Mesenchymal stem cell (in vitro differentiated cells and primary cell): ENCODE measurements at regions not wholly inside any gene's neighbourhood (a gene's known extent, or its start where the extent isn't known, plus 50 kb on each side); places are given as distances from the start of the nearest gene placed in this dataset.

Experiments
- DNase-seq: peaks from one replicate; pipeline ENCODE4 v3.0.0-alpha.2; 2013
- H2AFZ ChIP-seq: one replicate; pipeline ENCODE4 v1.6.1; 2013; ENCODE audit warnings: low read depth, mild to moderate bottlenecking, control low read depth, inconsistent platforms, low read length, moderate library complexity
- H2AK5ac ChIP-seq: 2 replicates; pipeline ENCODE4 v1.6.1; 2013; ENCODE audit warnings: low read length, moderate library complexity, mild to moderate bottlenecking, inconsistent platforms; ENCODE audit not compliant: severe bottlenecking
- H2BK120ac ChIP-seq: one replicate; pipeline ENCODE4 v1.6.1; 2013; ENCODE audit warnings: low read depth, mild to moderate bottlenecking, inconsistent platforms, low read length, moderate library complexity
- H2BK12ac ChIP-seq, 2 experiments: one replicate each; pipeline ENCODE4 v1.6.1; 2013; ENCODE audit warnings: inconsistent platforms in 2 of 2, low read length in 2 of 2, mild to moderate bottlenecking in 2 of 2, moderate library complexity in 2 of 2, control low read depth in 1 of 2
- H2BK15ac ChIP-seq: one replicate; pipeline ENCODE4 v1.6.1; 2013; ENCODE audit warnings: mild to moderate bottlenecking, low read depth, inconsistent platforms; ENCODE audit not compliant: poor library complexity, severe bottlenecking
- H2BK5ac ChIP-seq: 2 replicates; pipeline ENCODE4 v1.6.1; 2013; ENCODE audit warnings: low read depth, mild to moderate bottlenecking, low read length, control low read depth, inconsistent platforms; ENCODE audit not compliant: poor library complexity, severe bottlenecking
- H3K14ac ChIP-seq, 2 experiments: one replicate each; pipeline ENCODE4 v1.6.1; 2013; ENCODE audit warnings: inconsistent platforms in 2 of 2, low read length in 2 of 2, control low read depth in 1 of 2, mild to moderate bottlenecking in 1 of 2, moderate library complexity in 1 of 2
- H3K18ac ChIP-seq, 2 experiments: one replicate each; pipeline ENCODE4 v1.6.1; 2013; ENCODE audit warnings: inconsistent platforms in 2 of 2, low read length in 2 of 2, control low read depth in 1 of 2, low read depth in 1 of 2, mild to moderate bottlenecking in 1 of 2
- H3K23ac ChIP-seq, 2 experiments: one replicate each; pipeline ENCODE4 v1.6.1; 2013; ENCODE audit warnings: inconsistent platforms in 2 of 2, low read length in 2 of 2, mild to moderate bottlenecking in 2 of 2, moderate library complexity in 2 of 2, control low read depth in 1 of 2
- H3K27ac ChIP-seq: 2 replicates; pipeline ENCODE4 v1.5.1; 2013; ENCODE audit warnings: mild to moderate bottlenecking, moderate library complexity, low read length, control low read depth, inconsistent platforms; ENCODE audit not compliant: poor library complexity, severe bottlenecking
- H3K27me3 ChIP-seq, 2 experiments: 2 replicates each; pipeline versions ENCODE4 v1.6.1 to v1.7.0; 2013; ENCODE audit warnings: low read length in 2 of 2, mild to moderate bottlenecking in 2 of 2, moderate library complexity in 2 of 2, control low read depth in 1 of 2, inconsistent platforms in 1 of 2; ENCODE audit not compliant: control insufficient read depth in 1 of 2, insufficient read depth in 1 of 2
- H3K36me3 ChIP-seq, 2 experiments: 2 replicates each; pipeline versions ENCODE4 v1.6.1 to v1.7.0; 2013; ENCODE audit warnings: low read length in 2 of 2, control low read depth in 1 of 2, inconsistent platforms in 1 of 2, low read depth in 1 of 2, mild to moderate bottlenecking in 1 of 2; ENCODE audit not compliant: insufficient read depth in 2 of 2, control insufficient read depth in 1 of 2
- H3K4ac ChIP-seq, 2 experiments: one replicate each; pipeline ENCODE4 v1.6.1; 2013; ENCODE audit warnings: inconsistent platforms in 2 of 2, low read length in 2 of 2, mild to moderate bottlenecking in 2 of 2, moderate library complexity in 2 of 2, control low read depth in 1 of 2, low read depth in 1 of 2
- H3K4me1 ChIP-seq: 2 replicates; pipeline ENCODE4 v1.6.1; 2013; ENCODE audit warnings: low read depth, low read length, control low read depth; ENCODE audit not compliant: control insufficient read depth, insufficient read depth
- H3K4me2 ChIP-seq: 2 replicates; pipeline ENCODE4 v1.6.1; 2013; ENCODE audit warnings: low read length, mild to moderate bottlenecking, inconsistent platforms; ENCODE audit not compliant: poor library complexity, severe bottlenecking
- H3K4me3 ChIP-seq, 2 experiments: 2 replicates each; pipeline versions ENCODE4 v1.5.1 to v1.7.0; 2013; ENCODE audit warnings: low read length in 2 of 2, mild to moderate bottlenecking in 2 of 2, control low read depth in 1 of 2, low read depth in 1 of 2; ENCODE audit not compliant: insufficient read depth in 1 of 2
- H3K79me1 ChIP-seq: replicated peaks from 2 replicates; pipeline ENCODE4 v1.6.1; 2013; ENCODE audit warnings: mild to moderate bottlenecking, control low read depth, low read length, inconsistent platforms; ENCODE audit not compliant: poor library complexity, severe bottlenecking
- H3K9ac ChIP-seq: 2 replicates; pipeline ENCODE4 v1.7.0; 2013; ENCODE audit warnings: mild to moderate bottlenecking, low read length, moderate library complexity
- H3K9me3 ChIP-seq: 2 replicates; pipeline ENCODE4 v1.7.0; 2013; ENCODE audit warnings: mild to moderate bottlenecking, low read length; ENCODE audit not compliant: control insufficient read depth
- H4K8ac ChIP-seq: one replicate; pipeline ENCODE4 v1.6.1; 2013; ENCODE audit warnings: inconsistent platforms, mild to moderate bottlenecking, low read length, moderate library complexity
- H4K91ac ChIP-seq: one replicate; pipeline ENCODE4 v1.6.1; 2013; ENCODE audit warnings: mild to moderate bottlenecking, low read length, inconsistent platforms
- WGBS: methylation state at CpG from one replicate; pipeline ENCODE4 v1.1.7; 2013; ENCODE audit warnings: mixed read lengths; 5-methylcytosine and 5-hydroxymethylcytosine counted together

- no peak overlapping the region for H2BK15ac ChIP-seq
These were observed 126.3 kb upstream of the SEC61G start for GRCh38 chr7:54885285-54885684.

DNA sequence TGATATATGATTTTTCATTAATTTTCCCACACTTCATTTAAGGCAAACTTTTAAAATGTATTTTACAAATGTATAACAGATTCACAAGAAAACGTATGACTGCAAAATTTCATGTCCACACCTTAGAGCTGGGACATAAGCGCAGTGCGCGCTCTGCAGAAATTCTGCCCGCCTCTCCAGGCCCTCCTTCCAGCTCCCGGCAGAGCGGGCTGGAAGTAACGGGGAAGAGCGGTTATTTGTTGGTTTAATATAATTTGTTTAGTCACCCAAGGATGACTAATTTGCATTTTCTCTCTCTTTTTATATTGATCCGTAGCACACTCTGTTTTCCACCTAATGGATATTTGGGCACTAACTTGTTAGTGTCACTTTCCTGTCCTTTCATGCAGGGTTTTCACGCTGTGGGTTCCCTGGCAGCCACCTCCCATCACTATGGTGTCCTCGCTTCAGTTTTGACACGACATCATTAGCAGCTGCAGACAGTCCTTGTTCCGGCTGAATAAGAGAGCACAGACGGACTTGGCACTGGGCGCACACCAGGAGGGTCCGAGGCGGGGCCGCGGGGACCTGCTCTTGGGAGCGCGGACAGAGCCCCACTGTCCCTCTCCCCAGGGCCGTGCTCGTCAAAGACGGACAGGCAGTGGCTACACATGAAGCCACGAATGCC is 129.2 kb upstream of the SEC61G start:
- Histone ChIP-seq H2BK15ac (no peak overlapping the region), H4K8ac (peak overlapping the region; percentile 52), H3K9me3 (no peaks in the 10 kb centered on the region), H2BK5ac (peak overlapping the region; percentile 19), H3K18ac (peak overlapping the region; percentile 54 to 67), H2BK12ac (peak overlapping the region in 1 of 2 experiments; percentile 70), H3K36me3 (no peaks in the 10 kb centered on the region), H3K23ac (no peak overlapping the region), H4K91ac (no peak overlapping the region), H3K4me3 (peak overlapping the region; percentile 48 to 77), H3K4ac (no peak overlapping the region), H2AFZ (peak overlapping the region; percentile 33), H3K4me2 (peak overlapping the region; percentile 62), H3K27ac (no peak overlapping the region), H2BK120ac (no peak overlapping the region), H3K4me1 (peaks cover 8% of the 10 kb centered on the region), H3K79me1 (no peaks in the 10 kb centered on the region), H3K27me3 (no peaks in the 10 kb centered on the region), H2AK5ac (no peak overlapping the region), H3K9ac (peak overlapping the region; percentile 73), H3K14ac (peak overlapping the region in 1 of 2 experiments; percentile 92)
- WGBS, result 31% methylated on average over 22 of the region's 26 CpGs
- DNase-seq, result peak; percentile 12

More at GRCh38 chr7:54885285-54885684, 126.3 kb upstream of the SEC61G start:
- H3K27me3 ChIP-seq, result no peaks in the 10 kb centered on the region
- DNase-seq, result no peak
- H3K4me1 ChIP-seq, result peaks cover 8% of the 10 kb centered on the region
- no peak overlapping the region for H3K14ac ChIP-seq
- H3K18ac ChIP-seq, result no peak overlapping the region
- no peak overlapping the region for H3K4ac ChIP-seq
- H2BK12ac ChIP-seq, result no peak overlapping the region
- no peak overlapping the region for H4K91ac ChIP-seq
- no peak overlapping the region for H4K8ac ChIP-seq
- no peak overlapping the region for H3K27ac ChIP-seq
- H3K9ac ChIP-seq, result no peak overlapping the region
- no peaks in the 10 kb centered on the region for H3K79me1 ChIP-seq
- H3K9me3 ChIP-seq, result no peaks in the 10 kb centered on the region
- no peak overlapping the region for H2AK5ac ChIP-seq
- H3K23ac ChIP-seq, result no peak overlapping the region
- H3K36me3 ChIP-seq, result no peaks in the 10 kb centered on the region
- no peak overlapping the region for H2AFZ ChIP-seq
- H3K4me3 ChIP-seq, result no peak overlapping the region
- H2BK120ac ChIP-seq, result no peak overlapping the region
- no peak overlapping the region for H2BK5ac ChIP-seq
- WGBS, result 100% methylated on average over 1 of the region's 1 CpG
- no peak overlapping the region for H3K4me2 ChIP-seq

- peak overlapping the region; percentile 62 for H3K4me2 ChIP-seq
- H3K4ac ChIP-seq, result no peak overlapping the region
- H3K4me3 ChIP-seq, result peak overlapping the region; percentile 48 to 77
- peak overlapping the region in 1 of 2 experiments; percentile 77 for H2BK12ac ChIP-seq
- peaks cover 8% of the 10 kb centered on the region for H3K4me1 ChIP-seq
- H4K8ac ChIP-seq, result peak overlapping the region; percentile 52
- no peak overlapping the region for H2BK120ac ChIP-seq
- DNase-seq, result no peak
- H3K14ac ChIP-seq, result peak overlapping the region in 1 of 2 experiments; percentile 39
- H3K79me1 ChIP-seq, result no peaks in the 10 kb centered on the region
- no peaks in the 10 kb centered on the region for H3K9me3 ChIP-seq
- H4K91ac ChIP-seq, result no peak overlapping the region
- peak overlapping the region in 1 of 2 experiments; percentile 67 for H3K18ac ChIP-seq
- no peak overlapping the region for H2BK5ac ChIP-seq
- peak overlapping the region; percentile 73 for H3K9ac ChIP-seq
- 14% methylated on average over 8 of the region's 12 CpGs for WGBS
- H3K27me3 ChIP-seq, result no peaks in the 10 kb centered on the region
- H2AFZ ChIP-seq, result peak overlapping the region; percentile 33
- H3K27ac ChIP-seq, result no peak overlapping the region
- H2AK5ac ChIP-seq, result no peak overlapping the region
- no peaks in the 10 kb centered on the region for H3K36me3 ChIP-seq
- no peak overlapping the region for H3K23ac ChIP-seq
- no peak overlapping the region for H2BK15ac ChIP-seq
These were observed 129.7 kb upstream of the SEC61G start for GRCh38 chr7:54888734-54889082.

- Histone ChIP-seq H4K91ac (no peak overlapping the region), H3K9ac (no peak overlapping the region), H2BK15ac (no peak overlapping the region), H2BK12ac (no peak overlapping the region), H3K9me3 (no peaks in the 10 kb centered on the region), H3K4me1 (no peaks in the 10 kb centered on the region), H3K27ac (no peak overlapping the region), H3K18ac (no peak overlapping the region), H3K14ac (no peak overlapping the region), H2BK5ac (no peak overlapping the region), H4K8ac (no peak overlapping the region), H3K79me1 (no peaks in the 10 kb centered on the region), H3K4me2 (no peak overlapping the region), H3K4ac (no peak overlapping the region), H3K4me3 (no peak overlapping the region), H3K27me3 (no peaks in the 10 kb centered on the region), H3K36me3 (no peaks in the 10 kb centered on the region), H2AFZ (no peak overlapping the region), H2AK5ac (no peak overlapping the region), H2BK120ac (no peak overlapping the region), H3K23ac (no peak overlapping the region)
- WGBS, result no CpG with 5 or more reads among the region's 2 CpGs
- DNase-seq, result no peak
These were observed 120.9 kb upstream of the EGFR start for GRCh38 chr7:54897891-54898290.
